Cardiac muscle cell (in vitro differentiated cells and primary cell): ENCODE measurements at regions not wholly inside any gene's neighbourhood (a gene's known extent, or its start where the extent isn't known, plus 50 kb on each side); places are given as distances from the start of the nearest gene placed in this dataset.

Source experiments
- DNase-seq, 2 donors: peaks; one replicate each; pipeline versions ENCODE4 v3.0.0 to v3.0.0-alpha.2; 2010 to 2017; ENCODE audit warnings: low read depth in 1 of 2, low spot score in 1 of 2
- H3K27ac ChIP-seq: fragments of 200-600 bp; sonication (generic); 2 replicates; pipeline ENCODE4 v1.5.1; 2016
- H3K27me3 ChIP-seq: fragments of 200-600 bp; sonication (generic); 2 replicates; pipeline ENCODE4 v1.6.0; 2016; ENCODE audit warnings: control low read depth
- H3K36me3 ChIP-seq: fragments of 200-600 bp; sonication (generic); 2 replicates; pipeline ENCODE4 v1.5.1; 2016; ENCODE audit warnings: control low read depth
- H3K4me1 ChIP-seq: fragments of 200-600 bp; sonication (generic); 2 replicates; pipeline ENCODE4 v1.8.1; 2017; ENCODE audit warnings: low read depth, mild to moderate bottlenecking, mixed run types
- H3K4me3 ChIP-seq: fragments of 200-600 bp; sonication (generic); 2 replicates; pipeline ENCODE4 v1.5.1; 2016; ENCODE audit warnings: mild to moderate bottlenecking
- H3K9me3 ChIP-seq: fragments of 200-600 bp; sonication (generic); 2 replicates; pipeline ENCODE4 v1.5.1; 2017; ENCODE audit warnings: low read depth, mild to moderate bottlenecking, control low read depth
- CTCF ChIP-seq: IDR thresholded peaks from 2 replicates; pipeline ENCODE4 v1.5.1; 2012; ENCODE audit warnings: low read depth, mild to moderate bottlenecking, low read length

GRCh38 chr13:107459430-107459829, 755.9 kb downstream of the LIG4 start:
- H3K27ac ChIP-seq, result no peak overlapping the region
- DNase-seq, result peak in 1 of 2 donors; percentile 81
- no peaks in the 10 kb centered on the region for H3K9me3 ChIP-seq
- no peaks in the 10 kb centered on the region for H3K27me3 ChIP-seq
- TF ChIP-seq CTCF, result no peak
- H3K4me1 ChIP-seq, result no peaks in the 10 kb centered on the region
- H3K4me3 ChIP-seq, result no peak overlapping the region
- no peaks in the 10 kb centered on the region for H3K36me3 ChIP-seq

GRCh38 chr13:107458269-107458668, 757.1 kb downstream of the LIG4 start:
- H3K4me3 ChIP-seq, result no peak overlapping the region
- H3K27me3 ChIP-seq, result no peaks in the 10 kb centered on the region
- H3K9me3 ChIP-seq, result no peaks in the 10 kb centered on the region
- H3K4me1 ChIP-seq, result no peaks in the 10 kb centered on the region
- TF ChIP-seq CTCF, result no peak
- no peak overlapping the region for H3K27ac ChIP-seq
- no peak for DNase-seq
- H3K36me3 ChIP-seq, result no peaks in the 10 kb centered on the region

GRCh38 chr13:107457686-107458085, 757.6 kb downstream of the LIG4 start:
- no peaks in the 10 kb centered on the region for H3K4me1 ChIP-seq
- no peak for DNase-seq
- H3K9me3 ChIP-seq, result no peaks in the 10 kb centered on the region
- H3K27ac ChIP-seq, result no peak overlapping the region
- H3K4me3 ChIP-seq, result no peak overlapping the region
- no peaks in the 10 kb centered on the region for H3K27me3 ChIP-seq
- H3K36me3 ChIP-seq, result no peaks in the 10 kb centered on the region
- no peak for TF ChIP-seq CTCF

- Histone ChIP-seq H3K4me3 (no peak overlapping the region), H3K27ac (no peak overlapping the region), H3K36me3 (no peaks in the 10 kb centered on the region), H3K27me3 (no peaks in the 10 kb centered on the region), H3K4me1 (no peaks in the 10 kb centered on the region), H3K9me3 (no peaks in the 10 kb centered on the region)
- TF ChIP-seq CTCF, result no peak
- DNase-seq, result no peak
Observed at GRCh38 chr13:107456431-107456830, 758.9 kb downstream of the LIG4 start.

- DNase-seq, result no peak
- H3K4me3 ChIP-seq, result no peak overlapping the region
- H3K9me3 ChIP-seq, result no peaks in the 10 kb centered on the region
- no peak overlapping the region for H3K27ac ChIP-seq
- no peaks in the 10 kb centered on the region for H3K27me3 ChIP-seq
- H3K36me3 ChIP-seq, result no peaks in the 10 kb centered on the region
- H3K4me1 ChIP-seq, result no peaks in the 10 kb centered on the region
- no peak for TF ChIP-seq CTCF
Observed at GRCh38 chr13:107452833-107453232, 762.5 kb downstream of the LIG4 start.

- Histone ChIP-seq H3K27ac (no peak overlapping the region), H3K27me3 (no peaks in the 10 kb centered on the region), H3K4me1 (no peaks in the 10 kb centered on the region), H3K9me3 (no peaks in the 10 kb centered on the region), H3K36me3 (no peaks in the 10 kb centered on the region), H3K4me3 (no peak overlapping the region)
- no peak for TF ChIP-seq CTCF
- DNase-seq, result peak in 1 of 2 donors; percentile 96
Observed at GRCh38 chr13:107450931-107451330, 764.4 kb downstream of the LIG4 start.
